ENCODE measurements at regions not wholly inside any gene's neighbourhood (a gene's known extent, or its start where the extent isn't known, plus 50 kb on each side); places are given as distances from the start of the nearest gene placed in this dataset.

GRCh38 chr10:130770018-130770630 is 541.4 kb downstream of the TCERG1L start:
- no peak for DNase-seq (ENCODE audit: low read depth)

DNA sequence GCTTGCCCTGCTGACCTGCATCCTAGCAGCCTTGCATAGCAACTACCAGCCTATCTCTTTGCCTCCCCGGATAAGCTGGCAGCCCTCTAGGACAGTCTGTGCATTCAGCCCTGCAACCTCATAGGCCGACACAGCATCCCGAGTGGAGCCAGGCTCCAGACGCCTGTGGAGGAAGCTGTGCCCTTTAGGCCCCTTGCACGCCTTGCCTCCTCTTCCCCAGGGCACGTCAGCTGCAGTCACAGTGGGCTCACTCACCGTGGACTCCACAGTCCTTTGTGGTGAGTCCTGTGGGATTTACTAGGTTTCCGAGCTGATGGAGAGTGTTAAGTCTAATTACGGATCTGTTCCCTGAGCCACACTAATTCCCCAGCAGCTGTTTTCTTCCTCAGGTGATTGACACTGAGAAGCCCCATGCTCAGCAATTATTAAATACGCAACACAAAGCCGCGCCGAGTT is 540.0 kb downstream of the TCERG1L start:
- DNase-seq (ENCODE audit: low read depth), result no peak

- no peak for DNase-seq (ENCODE audit: low read depth)
Measured at GRCh38 chr10:130772056-130772455, 539.5 kb downstream of the TCERG1L start.

DNA sequence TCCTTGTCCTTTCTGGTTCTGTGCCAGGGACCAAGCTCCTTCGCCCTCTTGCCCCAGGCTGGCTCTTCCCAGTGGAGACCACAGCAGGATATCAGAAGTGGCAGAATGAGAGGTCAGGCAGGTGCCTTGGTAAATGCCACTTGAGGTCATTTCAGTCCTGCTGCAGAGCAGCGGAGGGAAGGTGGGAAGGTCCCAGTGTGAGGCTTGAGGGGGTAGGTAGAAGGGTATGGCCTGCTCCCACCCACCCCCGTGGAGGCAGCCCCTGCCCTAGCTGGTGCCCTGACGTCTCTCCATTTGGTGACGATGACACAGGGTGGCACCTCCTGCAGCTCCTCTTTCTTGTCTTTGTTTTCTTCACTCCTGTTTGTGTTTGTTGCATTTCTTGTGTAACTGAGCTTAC is 538.8 kb downstream of the TCERG1L start:
- DNase-seq (ENCODE audit: low read depth), result no peak

DNA sequence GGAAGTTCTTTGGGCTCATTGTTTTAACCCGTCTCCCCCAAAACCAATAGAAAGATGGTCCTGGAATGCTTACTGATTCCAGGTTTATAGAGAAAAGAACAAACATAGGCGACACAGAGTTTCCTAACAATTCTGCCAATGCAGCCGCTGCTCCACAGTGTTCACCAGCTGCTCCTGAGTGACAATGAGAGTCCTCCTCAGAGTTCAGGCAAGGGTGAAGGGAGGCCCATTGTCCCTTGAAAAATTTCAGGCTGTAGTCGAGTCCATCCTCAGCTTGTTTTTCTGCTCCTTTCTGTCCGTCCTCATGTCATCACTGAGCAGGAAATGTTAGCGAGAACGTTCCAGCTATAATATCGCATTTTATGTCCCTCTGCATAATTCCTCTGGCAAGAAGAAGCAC is 537.6 kb downstream of the TCERG1L start:
- DNase-seq (ENCODE audit: low read depth), result no peak

- no peak for DNase-seq (ENCODE audit: low read depth)
Measured at GRCh38 chr10:130774871-130775270, 536.6 kb downstream of the TCERG1L start.

GRCh38 chr10:130775311-130775710 is 536.2 kb downstream of the TCERG1L start:
- no peak for DNase-seq (ENCODE audit: low read depth)

DNA sequence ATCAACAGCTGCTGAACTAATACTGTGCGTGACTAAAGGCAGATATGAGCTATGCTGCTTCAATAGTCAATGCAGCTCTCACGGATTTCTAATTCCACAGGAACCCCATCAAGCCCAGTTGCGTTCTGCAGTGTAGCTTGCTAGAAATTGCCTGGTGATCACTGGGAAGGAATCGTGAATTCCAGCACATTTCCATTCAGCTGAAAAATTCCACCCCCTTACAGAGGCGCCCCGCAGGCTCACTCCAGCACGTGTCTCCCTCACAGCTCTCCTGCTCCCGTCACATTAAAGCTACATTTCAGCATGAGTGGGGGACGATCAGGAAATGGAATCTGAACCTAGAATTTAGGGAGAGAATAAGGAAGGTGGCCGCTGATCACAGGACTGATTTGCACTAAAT is 534.8 kb downstream of the TCERG1L start:
- no peak for DNase-seq (ENCODE audit: low read depth)

GRCh38 chr10:130777507-130778165 is 533.9 kb downstream of the TCERG1L start:
- no peak for DNase-seq (ENCODE audit: low read depth)

DNA sequence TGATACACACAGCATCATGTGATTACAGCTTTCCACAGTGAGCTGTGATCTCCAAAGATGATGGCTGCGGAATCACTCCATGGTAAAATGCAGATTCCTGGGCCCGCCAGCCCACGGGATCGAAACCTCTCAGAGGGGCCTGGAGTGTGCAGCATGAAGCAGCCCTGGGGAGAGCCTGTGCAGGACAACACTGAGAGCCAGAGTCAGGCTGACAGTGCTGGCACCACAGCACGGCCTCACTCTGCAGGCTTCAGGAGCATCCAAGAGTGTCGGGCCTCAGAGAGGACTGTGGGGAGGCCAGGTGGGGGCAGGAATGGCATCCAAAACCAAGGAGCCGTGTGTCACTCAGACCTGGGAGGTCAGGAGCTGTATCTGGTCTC is 533.4 kb downstream of the TCERG1L start:
- no peak for DNase-seq (ENCODE audit: low read depth)

- DNase-seq (ENCODE audit: low read depth), result no peak
Measured at GRCh38 chr10:130780763-130781162, 530.8 kb downstream of the TCERG1L start.

DNA sequence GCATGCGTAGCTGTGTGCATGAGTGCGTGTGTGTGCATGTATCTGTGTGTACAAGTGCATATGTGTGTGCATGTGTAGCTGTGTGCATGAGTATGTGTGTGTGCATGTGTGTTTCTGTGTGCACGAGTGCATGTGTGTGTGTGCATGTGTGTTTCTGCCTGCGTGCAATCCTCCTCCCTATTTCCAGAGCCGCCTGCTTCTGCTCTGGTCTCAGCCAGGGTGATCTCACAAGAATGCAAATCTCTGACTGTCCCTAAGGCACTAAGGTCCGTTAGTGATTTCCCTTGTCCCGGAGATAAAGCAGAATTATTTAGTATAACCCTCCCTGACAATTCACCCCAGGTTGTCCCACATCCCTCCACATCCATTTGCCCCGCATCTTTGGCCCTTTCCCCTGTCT is 530.3 kb downstream of the TCERG1L start:
- DNase-seq (ENCODE audit: low read depth), result no peak

DNA sequence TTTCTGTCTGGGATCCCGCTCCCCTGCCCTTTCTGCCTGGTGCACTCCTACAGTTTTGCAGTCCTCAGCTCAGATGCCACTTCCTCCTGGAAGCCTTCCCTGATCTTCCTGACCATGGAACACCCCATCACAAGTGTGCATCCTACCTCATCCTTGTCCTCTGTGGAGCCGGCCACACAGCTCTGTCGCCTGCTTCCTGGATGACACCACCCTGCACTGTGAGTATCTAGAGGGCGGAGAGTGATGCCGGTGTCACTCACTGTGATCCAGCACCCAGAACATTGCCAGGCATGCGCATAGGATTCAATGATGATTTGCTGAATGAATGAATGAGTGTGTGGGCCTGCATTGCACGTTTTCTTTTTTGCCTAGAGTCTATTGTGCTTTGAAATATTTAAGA is 529.9 kb downstream of the TCERG1L start:
- no peak for DNase-seq (ENCODE audit: low read depth)

GRCh38 chr10:130782467-130782866 is 529.1 kb downstream of the TCERG1L start:
- DNase-seq (ENCODE audit: low read depth), result no peak

- DNase-seq (ENCODE audit: low read depth), result no peak
Measured at GRCh38 chr10:130784326-130784725, 527.2 kb downstream of the TCERG1L start.

DNA sequence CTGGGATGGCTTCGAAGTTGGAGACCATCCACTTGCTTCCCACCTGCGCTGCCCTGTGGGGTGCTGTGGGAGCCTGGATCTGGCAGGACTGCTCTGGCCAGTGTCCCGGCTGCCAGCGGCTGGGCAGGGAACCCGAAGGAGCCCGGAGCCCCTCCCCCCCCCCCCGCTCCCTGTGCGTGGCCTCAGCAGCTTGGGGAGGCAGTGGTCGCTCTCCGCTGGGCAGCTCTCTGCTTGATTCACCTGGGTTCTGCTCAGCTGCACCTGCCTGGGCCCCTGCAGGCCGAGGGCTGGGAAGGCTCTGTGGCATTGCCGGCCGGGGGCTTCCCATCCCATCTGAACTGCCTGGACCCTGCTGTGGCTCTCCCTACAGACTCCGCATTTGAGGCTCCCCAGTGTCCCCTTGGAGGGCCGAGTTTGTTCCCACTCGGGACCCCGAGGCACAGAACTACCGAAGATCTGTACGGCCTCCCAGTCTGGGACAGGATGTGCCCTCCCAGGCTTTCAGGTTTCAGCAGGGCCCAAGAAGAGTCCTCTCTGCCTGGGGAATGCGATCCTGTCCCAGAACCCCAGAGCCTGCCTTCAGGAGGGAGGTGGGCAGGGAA is 525.1 kb downstream of the TCERG1L start:
- no peak for DNase-seq (ENCODE audit: low read depth)

- DNase-seq (ENCODE audit: low read depth), result no peak
Measured at GRCh38 chr10:130787243-130787642, 524.3 kb downstream of the TCERG1L start.

GRCh38 chr10:130787821-130788220 is 523.7 kb downstream of the TCERG1L start:
- no peak for DNase-seq (ENCODE audit: low read depth)

DNA sequence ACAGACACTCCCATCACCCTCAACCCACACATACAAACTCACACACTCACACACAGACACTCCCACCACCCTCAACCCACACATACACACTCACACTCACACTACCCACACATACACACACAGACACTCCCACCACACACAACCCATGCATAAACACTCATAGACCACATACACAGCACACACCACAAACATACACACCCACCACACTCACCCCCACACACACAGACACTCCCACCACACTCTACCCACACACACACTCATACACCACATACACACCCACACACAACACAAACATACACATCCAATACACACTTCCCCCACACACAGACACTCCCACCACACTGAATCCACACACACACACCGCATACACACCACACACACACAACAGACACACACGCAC is 521.2 kb downstream of the TCERG1L start:
- DNase-seq (ENCODE audit: low read depth), result no peak

- DNase-seq (ENCODE audit: low read depth), result no peak
Measured at GRCh38 chr10:130792096-130792845, 519.2 kb downstream of the TCERG1L start.

DNA sequence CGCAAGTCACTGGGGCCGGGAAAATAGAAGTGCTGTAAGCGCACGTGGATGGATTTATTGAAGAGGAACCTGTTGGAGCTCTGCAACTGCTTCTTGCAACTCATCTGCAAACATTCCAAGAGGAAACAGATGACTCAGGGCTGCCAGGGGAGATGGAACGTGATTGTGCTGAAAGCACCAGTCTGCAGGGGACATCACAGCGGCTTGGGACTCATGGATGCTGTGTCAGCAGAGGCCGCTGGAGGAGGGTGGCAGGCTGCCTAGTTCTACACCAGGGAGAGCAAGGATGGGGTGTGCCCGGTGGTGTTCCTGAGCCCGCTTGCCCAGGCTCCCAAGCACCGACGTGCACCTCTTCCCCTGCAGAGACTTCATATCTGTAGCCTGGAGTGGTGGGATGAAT is 515.7 kb downstream of the TCERG1L start:
- no peak for DNase-seq (ENCODE audit: low read depth)

GRCh38 chr10:130799532-130799931 is 512.0 kb downstream of the TCERG1L start:
- no peak for DNase-seq (ENCODE audit: low read depth)

GRCh38 chr10:130800281-130800680 is 511.2 kb downstream of the TCERG1L start:
- DNase-seq (ENCODE audit: low read depth), result no peak
